ENCODE measurements at regions not wholly inside any gene's neighbourhood (a gene's known extent, or its start where the extent isn't known, plus 50 kb on each side); places are given as distances from the start of the nearest gene placed in this dataset.

DNA sequence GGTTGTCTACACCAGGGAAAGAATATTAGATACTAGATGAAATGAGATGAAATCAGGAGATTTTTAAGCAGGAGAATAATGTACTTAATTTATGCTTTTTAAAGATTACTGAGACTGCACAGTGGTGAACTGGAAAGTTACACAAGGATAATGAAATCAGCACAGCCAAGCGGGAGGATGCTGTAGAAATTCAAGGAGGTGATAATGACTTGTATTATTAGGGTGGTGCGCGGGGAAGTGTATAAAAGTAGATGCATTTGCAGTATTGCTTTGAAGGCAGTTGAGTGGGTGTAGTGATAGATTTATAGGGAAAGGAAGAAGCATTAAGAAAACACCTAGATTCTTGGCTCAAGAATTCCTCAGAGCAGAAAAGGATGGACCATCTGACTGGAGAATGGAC lies 359.5 kb upstream of the SPHKAP start (continued):
- TF ChIP-seq, protein P1, sequence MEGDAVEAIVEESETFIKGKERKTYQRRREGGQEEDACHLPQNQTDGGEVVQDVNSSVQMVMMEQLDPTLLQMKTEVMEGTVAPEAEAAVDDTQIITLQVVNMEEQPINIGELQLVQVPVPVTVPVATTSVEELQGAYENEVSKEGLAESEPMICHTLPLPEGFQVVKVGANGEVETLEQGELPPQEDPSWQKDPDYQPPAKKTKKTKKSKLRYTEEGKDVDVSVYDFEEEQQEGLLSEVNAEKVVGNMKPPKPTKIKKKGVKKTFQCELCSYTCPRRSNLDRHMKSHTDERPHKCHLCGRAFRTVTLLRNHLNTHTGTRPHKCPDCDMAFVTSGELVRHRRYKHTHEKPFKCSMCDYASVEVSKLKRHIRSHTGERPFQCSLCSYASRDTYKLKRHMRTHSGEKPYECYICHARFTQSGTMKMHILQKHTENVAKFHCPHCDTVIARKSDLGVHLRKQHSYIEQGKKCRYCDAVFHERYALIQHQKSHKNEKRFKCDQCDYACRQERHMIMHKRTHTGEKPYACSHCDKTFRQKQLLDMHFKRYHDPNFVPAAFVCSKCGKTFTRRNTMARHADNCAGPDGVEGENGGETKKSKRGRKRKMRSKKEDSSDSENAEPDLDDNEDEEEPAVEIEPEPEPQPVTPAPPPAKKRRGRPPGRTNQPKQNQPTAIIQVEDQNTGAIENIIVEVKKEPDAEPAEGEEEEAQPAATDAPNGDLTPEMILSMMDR (IDR thresholded peaks at IDR 0.05; ENCODE audit: low read depth, low read length, missing input control) = no peak

DNA sequence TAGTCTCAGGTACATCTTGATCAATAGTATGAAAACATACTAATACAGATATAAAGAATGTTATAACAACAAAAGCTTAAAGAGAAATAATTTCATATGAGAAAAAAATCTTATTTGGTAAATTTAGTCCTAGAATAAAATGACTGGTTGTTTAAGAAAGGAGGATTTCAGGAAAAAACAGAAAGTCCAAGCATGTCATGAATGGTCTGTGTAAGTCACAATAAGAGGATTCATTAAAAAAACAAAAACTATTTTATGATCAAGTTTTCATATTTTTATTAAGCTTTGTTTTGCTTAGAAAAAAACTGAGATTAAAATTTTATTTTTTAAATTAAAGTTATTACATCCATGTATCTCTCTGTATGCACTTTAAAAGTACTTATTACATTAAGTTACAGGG lies 353.9 kb upstream of the SPHKAP start:
- Histone ChIP-seq H3K27me3 (ENCODE audit: control insufficient read depth in 4 of 4, insufficient read depth in 4 of 4, low read length in 3 of 4) (no peaks in the 10 kb centered on the region), H3K9ac (ENCODE audit: low read depth in 1 of 2, low read length in 2 of 2) (no peak overlapping the region), H3K4me3 (ENCODE audit: low read depth in 1 of 3, low read length in 3 of 3) (no peak overlapping the region), H3K9me3 (ENCODE audit: control insufficient read depth in 4 of 4, low read length in 3 of 4) (peaks cover 0 to 3% (median 0%) of the 10 kb centered on the region in 4 donors), H3K27ac (ENCODE audit: low read depth in 1 of 2, low read length in 2 of 2) (no peak overlapping the region), H3K4me1 (ENCODE audit: control insufficient read depth in 4 of 4, insufficient read depth in 4 of 4, low read length in 3 of 4) (no peaks in the 10 kb centered on the region), H3K36me3 (ENCODE audit: control insufficient read depth in 4 of 4, insufficient read depth in 3 of 4, low read depth in 1 of 4, low read length in 3 of 4) (no peaks in the 10 kb centered on the region)
- DNase-seq (ENCODE audit: low spot score) = no peak
- TF ChIP-seq TAF1 (conservative IDR thresholded peaks at IDR 0.05) (no peak), NR2F2 (IDR thresholded peaks at IDR 0.05) (no peak), RXRA (IDR thresholded peaks at IDR 0.05) (no peak), GABPA (IDR thresholded peaks at IDR 0.05 in 1 of 2, conservative IDR thresholded peaks at IDR 0.05 in 1 of 2) (no peak), HNF4A (conservative IDR thresholded peaks at IDR 0.05) (no peak), SP1 (IDR thresholded peaks at IDR 0.05) (no peak), EGR1 (IDR thresholded peaks at IDR 0.05; ENCODE audit: low read depth in 2 of 2) (no peak), FOXA2 (IDR thresholded peaks at IDR 0.05) (no peak), HNF4G (IDR thresholded peaks at IDR 0.05) (no peak), JUND (IDR thresholded peaks at IDR 0.05) (no peak), FOXA1 (IDR thresholded peaks at IDR 0.05) (no peak)
- TF ChIP-seq, protein P2, sequence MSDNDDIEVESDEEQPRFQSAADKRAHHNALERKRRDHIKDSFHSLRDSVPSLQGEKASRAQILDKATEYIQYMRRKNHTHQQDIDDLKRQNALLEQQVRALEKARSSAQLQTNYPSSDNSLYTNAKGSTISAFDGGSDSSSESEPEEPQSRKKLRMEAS (IDR thresholded peaks at IDR 0.05) = no peak
- TF ChIP-seq, protein P3, sequence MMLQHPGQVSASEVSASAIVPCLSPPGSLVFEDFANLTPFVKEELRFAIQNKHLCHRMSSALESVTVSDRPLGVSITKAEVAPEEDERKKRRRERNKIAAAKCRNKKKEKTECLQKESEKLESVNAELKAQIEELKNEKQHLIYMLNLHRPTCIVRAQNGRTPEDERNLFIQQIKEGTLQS (IDR thresholded peaks at IDR 0.05) = no peak
- TF ChIP-seq, protein P4, sequence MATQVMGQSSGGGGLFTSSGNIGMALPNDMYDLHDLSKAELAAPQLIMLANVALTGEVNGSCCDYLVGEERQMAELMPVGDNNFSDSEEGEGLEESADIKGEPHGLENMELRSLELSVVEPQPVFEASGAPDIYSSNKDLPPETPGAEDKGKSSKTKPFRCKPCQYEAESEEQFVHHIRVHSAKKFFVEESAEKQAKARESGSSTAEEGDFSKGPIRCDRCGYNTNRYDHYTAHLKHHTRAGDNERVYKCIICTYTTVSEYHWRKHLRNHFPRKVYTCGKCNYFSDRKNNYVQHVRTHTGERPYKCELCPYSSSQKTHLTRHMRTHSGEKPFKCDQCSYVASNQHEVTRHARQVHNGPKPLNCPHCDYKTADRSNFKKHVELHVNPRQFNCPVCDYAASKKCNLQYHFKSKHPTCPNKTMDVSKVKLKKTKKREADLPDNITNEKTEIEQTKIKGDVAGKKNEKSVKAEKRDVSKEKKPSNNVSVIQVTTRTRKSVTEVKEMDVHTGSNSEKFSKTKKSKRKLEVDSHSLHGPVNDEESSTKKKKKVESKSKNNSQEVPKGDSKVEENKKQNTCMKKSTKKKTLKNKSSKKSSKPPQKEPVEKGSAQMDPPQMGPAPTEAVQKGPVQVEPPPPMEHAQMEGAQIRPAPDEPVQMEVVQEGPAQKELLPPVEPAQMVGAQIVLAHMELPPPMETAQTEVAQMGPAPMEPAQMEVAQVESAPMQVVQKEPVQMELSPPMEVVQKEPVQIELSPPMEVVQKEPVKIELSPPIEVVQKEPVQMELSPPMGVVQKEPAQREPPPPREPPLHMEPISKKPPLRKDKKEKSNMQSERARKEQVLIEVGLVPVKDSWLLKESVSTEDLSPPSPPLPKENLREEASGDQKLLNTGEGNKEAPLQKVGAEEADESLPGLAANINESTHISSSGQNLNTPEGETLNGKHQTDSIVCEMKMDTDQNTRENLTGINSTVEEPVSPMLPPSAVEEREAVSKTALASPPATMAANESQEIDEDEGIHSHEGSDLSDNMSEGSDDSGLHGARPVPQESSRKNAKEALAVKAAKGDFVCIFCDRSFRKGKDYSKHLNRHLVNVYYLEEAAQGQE (IDR thresholded peaks at IDR 0.05) = no peak
- TF ChIP-seq, protein P1 (IDR thresholded peaks at IDR 0.05; ENCODE audit: low read depth, low read length, missing input control) = no peak

Measured in liver (tissue), 7 donors.